ENCODE measurements at regions not wholly inside any gene's neighbourhood (a gene's known extent, or its start where the extent isn't known, plus 50 kb on each side); places are given as distances from the start of the nearest gene placed in this dataset.

DNA sequence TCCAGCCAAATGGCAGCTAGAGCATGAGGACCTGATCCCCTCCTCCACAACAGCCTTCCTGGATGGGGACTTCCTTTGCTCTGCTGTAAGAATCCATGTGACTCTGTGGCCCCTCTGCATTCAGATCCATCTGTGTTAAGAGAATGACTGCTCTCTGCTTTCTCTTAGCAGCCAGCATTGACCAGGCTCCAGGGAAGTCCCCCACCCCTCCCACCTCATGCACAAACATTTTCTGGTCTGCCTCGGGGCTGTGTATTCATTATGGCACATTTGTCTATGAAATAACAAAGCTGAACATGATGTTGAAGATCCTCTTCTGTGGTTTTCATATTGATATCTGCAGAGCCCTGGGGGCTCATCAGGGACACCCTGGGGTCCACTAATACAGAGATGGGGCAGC lies 201.7 kb downstream of the NUAK1 start:
- TF ChIP-seq, protein P1, sequence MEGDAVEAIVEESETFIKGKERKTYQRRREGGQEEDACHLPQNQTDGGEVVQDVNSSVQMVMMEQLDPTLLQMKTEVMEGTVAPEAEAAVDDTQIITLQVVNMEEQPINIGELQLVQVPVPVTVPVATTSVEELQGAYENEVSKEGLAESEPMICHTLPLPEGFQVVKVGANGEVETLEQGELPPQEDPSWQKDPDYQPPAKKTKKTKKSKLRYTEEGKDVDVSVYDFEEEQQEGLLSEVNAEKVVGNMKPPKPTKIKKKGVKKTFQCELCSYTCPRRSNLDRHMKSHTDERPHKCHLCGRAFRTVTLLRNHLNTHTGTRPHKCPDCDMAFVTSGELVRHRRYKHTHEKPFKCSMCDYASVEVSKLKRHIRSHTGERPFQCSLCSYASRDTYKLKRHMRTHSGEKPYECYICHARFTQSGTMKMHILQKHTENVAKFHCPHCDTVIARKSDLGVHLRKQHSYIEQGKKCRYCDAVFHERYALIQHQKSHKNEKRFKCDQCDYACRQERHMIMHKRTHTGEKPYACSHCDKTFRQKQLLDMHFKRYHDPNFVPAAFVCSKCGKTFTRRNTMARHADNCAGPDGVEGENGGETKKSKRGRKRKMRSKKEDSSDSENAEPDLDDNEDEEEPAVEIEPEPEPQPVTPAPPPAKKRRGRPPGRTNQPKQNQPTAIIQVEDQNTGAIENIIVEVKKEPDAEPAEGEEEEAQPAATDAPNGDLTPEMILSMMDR (conservative IDR thresholded peaks at IDR 0.05; ENCODE audit: low read length): no peak
- H3K4me3 ChIP-seq (ENCODE audit: low read length): no peak overlapping the region

GRCh38 chr12:105939181-105939721 lies 199.5 kb downstream of the NUAK1 start:
- H3K4me3 ChIP-seq (ENCODE audit: low read length): no peak overlapping the region
- TF ChIP-seq, protein P1 (conservative IDR thresholded peaks at IDR 0.05; ENCODE audit: low read length): no peak
- no peak for DNase-seq (ENCODE audit: low read depth)

More for the DNA sequence above, 201.7 kb downstream of the NUAK1 start:
- no peak for DNase-seq (ENCODE audit: low read depth)

DNA sequence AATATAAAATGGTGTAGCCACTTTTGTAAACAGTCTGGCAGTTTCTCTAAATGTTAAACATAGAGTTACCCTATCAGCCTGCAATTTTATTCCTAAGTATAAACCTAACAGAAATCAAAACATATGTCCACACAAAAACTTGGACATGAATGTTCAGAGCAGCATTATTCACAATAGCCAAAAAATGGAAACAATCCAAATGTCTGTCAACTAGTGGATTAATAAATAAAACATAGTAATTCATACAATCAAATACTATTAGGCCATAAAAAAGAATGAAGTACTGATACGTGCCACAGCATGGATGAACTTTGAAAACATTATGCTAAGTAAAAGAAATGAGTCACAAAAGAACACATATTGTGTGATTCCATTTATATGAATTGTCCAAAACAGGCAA lies 196.5 kb downstream of the NUAK1 start:
- TF ChIP-seq, protein P1 (conservative IDR thresholded peaks at IDR 0.05; ENCODE audit: low read length): no peak
- no peak for DNase-seq (ENCODE audit: low read depth)
- no peak overlapping the region for H3K4me3 ChIP-seq (ENCODE audit: low read length)

DNA sequence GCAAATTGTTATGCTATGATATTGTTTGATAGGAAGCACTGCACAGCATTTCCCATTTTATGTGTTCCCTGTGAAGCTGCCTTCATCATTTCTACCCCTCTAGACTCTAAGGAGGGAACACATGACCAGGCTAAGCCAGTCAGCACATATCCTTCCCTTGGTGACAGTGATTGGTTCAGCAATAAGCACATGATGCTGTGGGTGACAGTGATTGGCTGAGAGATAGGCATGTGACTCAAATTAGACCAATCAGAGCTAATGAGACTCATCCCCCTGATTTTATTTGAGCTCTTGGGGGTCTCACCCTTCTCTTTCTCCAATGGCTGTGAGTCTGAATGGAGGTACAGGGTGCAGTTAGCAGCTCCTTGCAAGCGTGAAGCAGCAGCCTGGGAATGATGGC lies 195.2 kb downstream of the NUAK1 start:
- no peak overlapping the region for H3K4me3 ChIP-seq (ENCODE audit: low read length)
- TF ChIP-seq, protein P1 (conservative IDR thresholded peaks at IDR 0.05; ENCODE audit: low read length): no peak
- DNase-seq (ENCODE audit: low read depth): no peak

DNA sequence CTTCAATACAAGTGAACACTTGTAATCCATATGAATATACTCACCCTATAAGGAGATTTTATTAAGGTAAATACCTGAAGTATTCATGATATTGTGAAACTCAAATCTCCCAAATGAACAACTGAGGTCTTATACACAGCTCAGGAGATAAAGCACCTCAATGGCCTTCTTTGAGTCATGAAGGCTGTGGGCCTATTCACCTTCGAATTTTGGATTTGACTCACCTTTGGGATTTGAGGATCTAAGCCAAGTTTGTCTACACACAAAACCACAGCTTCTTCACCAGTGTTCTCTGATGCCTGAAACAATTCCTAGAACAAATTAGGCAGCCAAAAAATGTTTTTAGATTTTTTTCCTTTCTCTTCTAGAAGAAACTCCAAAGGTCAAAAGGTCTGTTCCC lies 194.1 kb downstream of the NUAK1 start:
- TF ChIP-seq, protein P1 (conservative IDR thresholded peaks at IDR 0.05; ENCODE audit: low read length): no peak
- no peak for DNase-seq (ENCODE audit: low read depth)
- no peak overlapping the region for H3K4me3 ChIP-seq (ENCODE audit: low read length)

DNA sequence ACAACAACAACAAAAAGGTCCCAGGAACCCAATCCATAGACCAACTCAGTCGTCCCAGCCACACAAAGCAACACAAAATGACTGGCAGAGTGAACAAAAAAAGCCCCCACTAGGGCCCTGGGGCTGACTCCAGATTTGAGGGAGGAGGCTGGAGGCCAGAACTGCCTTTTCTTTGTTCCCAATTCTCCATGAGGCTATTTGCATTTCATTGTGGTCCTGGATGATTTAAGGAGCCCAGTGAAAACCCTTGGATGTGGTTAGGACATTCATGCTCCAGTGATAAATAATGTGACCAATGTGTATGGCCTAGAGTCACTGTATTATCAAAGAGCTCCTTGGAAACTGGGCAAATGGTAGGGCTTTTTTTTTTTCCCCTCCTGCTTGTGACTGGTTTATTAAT lies 192.9 kb downstream of the NUAK1 start:
- TF ChIP-seq, protein P1 (conservative IDR thresholded peaks at IDR 0.05; ENCODE audit: low read length): no peak
- no peak overlapping the region for H3K4me3 ChIP-seq (ENCODE audit: low read length)
- peak; percentile 68 for DNase-seq (ENCODE audit: low read depth)

DNA sequence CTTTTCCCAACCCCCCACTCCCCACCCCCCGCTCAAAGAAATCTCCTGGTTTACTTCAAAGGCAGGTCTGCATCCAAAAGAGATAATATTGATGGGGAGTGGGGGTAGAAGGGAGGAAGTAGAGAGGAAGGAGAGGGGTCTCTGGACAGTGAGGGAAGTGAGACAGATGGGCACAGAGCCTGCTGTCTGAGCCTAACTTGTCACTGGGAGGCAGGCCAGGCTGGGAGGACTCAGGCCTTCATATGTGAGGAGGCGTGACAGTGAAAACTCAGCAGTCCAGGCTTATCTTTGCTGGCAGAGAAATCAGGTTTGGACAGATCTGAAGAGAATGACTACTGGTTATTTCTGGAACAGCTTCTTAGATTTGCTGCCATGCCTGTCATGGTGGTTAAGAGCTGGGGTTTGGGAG lies 192.3 kb downstream of the NUAK1 start:
- DNase-seq (ENCODE audit: low read depth): no peak
- TF ChIP-seq, protein P1 (conservative IDR thresholded peaks at IDR 0.05; ENCODE audit: low read length): no peak

More for the DNA sequence above, 192.3 kb downstream of the NUAK1 start:
- no peak overlapping the region for H3K4me3 ChIP-seq (ENCODE audit: low read length)

All from AG10803 (cell line).